Erythroblast (primary cell): ENCODE measurements at regions not wholly inside any gene's neighbourhood (a gene's known extent, or its start where the extent isn't known, plus 50 kb on each side); places are given as distances from the start of the nearest gene placed in this dataset.
"Not testable (repeated sequence)": the region's sequence is repeated elsewhere in the genome, so short reads cannot be mapped to it uniquely, and the experiment has no call there.

Experiments used
- DNase-seq, 2 experiments: peaks; one replicate each; lab custom pipeline; 2025; lab: John Stamatoyannopoulos, UW
- GATA1 ChIP-seq: IDR thresholded peaks from 2 replicates; pipeline ENCODE4 v1.6.1; 2011; ENCODE audit warnings: low read depth, mild to moderate bottlenecking, control low read depth, low read length, moderate library complexity
- POLR2A ChIP-seq: IDR thresholded peaks from 2 replicates; pipeline ENCODE4 v1.6.1; 2011; ENCODE audit warnings: mild to moderate bottlenecking, low read length

DNA sequence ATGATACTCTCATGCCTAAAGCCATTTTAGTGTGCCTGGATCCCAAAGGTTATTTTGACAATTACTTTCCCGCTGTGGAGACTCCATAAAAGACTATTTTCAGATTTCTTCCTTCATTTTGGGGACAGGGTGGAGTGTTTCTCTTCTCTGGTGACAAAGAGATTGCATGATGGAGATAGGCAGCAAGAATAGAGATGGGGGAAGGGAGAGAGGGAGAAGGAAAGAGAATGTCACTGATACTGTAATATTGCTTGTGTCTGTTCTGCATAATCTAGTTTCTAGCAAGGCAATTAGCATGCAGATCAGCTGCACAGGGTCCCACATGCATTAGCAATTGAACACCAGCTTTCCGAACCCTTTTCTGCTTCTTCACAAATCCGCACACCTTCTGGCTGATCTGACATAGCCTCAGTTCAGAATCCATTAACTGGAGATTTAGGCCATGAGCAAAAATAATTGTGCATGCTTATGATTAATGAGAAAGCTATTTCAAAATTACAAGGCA, 222.4 kb downstream of the OXSM start:
- TF ChIP-seq GATA1 (no peak), POLR2A (no peak)
- no peak for DNase-seq

- TF ChIP-seq POLR2A (no peak), GATA1 (no peak)
- DNase-seq = no peak
Measured at GRCh38 chr3:26015752-26016151, 225.9 kb downstream of the OXSM start.

GRCh38 chr3:26018889-26019288, 229.0 kb downstream of the OXSM start:
- no peak for TF ChIP-seq GATA1
- no peak for TF ChIP-seq POLR2A
- DNase-seq = no peak

DNA sequence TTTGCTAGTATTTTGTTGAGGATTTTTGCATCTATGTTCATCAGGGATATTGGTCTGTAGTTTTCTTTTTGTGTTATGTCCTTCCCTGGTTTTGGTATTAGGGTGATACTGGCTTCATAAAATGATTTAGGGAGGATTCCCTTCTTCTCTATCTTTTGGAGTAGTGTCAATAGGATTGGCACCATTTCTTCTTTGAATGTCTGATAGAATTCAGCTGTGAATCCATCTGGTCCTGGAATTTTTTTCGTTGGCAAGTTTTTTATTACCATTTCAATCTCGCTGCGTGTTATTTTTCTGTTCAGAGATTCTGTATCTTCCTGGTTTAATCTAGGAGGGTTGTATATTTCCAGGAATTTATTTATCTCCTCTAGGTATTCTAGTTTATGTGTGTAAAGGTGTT, 234.3 kb downstream of the OXSM start:
- not testable (repeated sequence) for DNase-seq

GRCh38 chr3:26029321-26029720, 239.4 kb downstream of the OXSM start:
- DNase-seq = no peak
- TF ChIP-seq POLR2A (no peak), GATA1 (no peak)

GRCh38 chr3:26042126-26042525, 252.2 kb downstream of the OXSM start:
- DNase-seq = not testable (repeated sequence)

- no peak for DNase-seq
- no peak for TF ChIP-seq GATA1
- no peak for TF ChIP-seq POLR2A
Measured at GRCh38 chr3:26049951-26050350, 260.1 kb downstream of the OXSM start.

DNA sequence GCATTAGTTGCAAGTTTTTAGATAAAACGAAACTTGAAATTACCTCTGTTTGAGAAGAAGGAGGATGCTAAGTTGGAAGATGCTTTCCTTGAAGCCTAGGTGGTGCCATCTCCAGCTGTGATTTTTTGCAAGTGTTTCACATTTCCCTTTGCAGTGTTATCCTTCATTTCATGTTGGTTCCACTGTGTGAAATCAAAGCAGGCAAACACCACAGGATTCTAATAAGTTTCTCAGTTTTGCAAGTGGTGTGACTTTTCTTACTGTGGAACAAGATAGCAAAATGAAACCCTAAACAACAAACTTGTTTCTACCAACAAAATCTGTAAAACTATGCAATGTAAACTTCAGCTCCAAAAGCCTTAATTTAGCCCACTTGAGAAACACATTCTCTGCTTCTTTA, 260.9 kb downstream of the OXSM start:
- TF ChIP-seq GATA1 (no peak), POLR2A (no peak)
- DNase-seq = no peak

DNA sequence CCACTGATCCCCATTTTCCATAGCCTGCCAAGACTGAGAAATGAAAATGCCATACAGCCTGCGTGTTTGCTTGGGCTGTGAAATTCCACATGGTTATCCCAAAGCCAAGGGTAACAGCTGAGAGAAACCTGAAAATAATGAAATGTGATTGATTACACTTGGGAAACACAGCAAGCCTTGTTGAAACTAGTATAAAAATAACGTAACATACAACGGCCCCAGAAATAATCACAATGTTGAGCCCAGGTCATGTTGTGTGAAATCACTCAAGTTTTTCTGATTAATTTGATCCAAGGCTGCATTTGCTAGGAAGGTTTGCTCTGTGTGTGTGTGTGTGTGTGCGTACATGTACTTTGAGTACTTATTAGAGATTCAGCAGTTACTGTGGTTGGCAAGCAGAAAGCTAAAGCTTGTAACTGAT, 269.0 kb downstream of the OXSM start:
- DNase-seq = no peak
- no peak for TF ChIP-seq GATA1
- TF ChIP-seq POLR2A = no peak

DNA sequence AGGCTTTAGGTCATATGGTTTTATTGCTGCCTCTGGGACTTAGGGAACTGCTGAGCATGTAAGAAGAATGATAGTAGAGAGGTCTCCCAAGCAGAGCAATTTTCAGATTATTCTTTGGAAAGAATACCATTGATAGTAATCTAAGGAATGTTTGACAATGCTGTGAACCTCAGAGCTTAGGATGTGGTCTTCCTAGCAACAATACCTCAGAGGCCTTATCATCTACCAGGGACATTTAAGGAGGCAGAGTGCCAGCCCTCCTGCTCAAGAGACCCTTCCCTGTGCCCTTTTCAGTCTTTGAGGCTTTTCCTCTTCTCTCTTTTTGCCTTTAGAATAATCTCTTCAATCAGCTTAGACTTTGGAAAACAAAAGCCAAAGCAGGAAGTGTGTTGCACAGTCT, 272.1 kb downstream of the OXSM start:
- TF ChIP-seq GATA1 (no peak), POLR2A (no peak)
- DNase-seq = no peak

DNA sequence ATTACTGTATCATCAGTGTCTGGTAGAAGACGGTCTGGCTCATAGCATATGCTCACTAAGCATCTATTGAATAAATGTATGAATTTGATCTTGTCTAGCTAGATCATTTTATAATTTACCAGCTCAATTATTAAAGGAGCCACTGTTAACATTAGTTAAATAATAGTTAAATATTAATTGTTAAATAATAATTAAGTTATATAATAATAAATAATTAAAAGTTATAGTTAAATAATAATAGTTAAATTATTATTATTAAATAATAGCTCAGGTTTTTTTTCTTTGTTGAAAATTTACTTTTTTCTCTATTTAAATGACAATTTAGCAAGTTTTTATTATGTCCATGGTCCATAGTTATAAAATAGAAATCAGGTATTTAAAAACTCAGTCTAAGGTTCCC, 274.4 kb downstream of the OXSM start:
- no peak for DNase-seq
- no peak for TF ChIP-seq POLR2A

DNA sequence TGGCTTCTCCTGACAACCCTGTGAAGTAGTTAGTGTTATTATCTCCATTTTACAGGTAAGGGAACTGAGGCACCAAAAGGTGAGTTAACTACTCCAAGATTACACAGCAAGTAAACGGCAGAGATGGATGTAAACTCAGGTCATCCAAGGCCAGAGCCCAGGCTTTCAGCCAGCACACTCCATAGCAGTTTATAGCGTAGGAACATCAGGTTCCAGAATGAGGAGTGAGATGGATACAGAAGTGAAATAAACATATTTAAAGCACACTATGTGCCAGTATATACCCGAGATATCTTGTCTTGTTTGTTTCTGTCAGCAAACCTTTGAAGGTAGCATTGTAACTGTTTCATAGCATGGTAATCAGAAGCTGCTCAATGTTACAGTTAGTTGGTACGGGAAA, 279.0 kb downstream of the OXSM start:
- DNase-seq = no peak
- no peak for TF ChIP-seq POLR2A

DNA sequence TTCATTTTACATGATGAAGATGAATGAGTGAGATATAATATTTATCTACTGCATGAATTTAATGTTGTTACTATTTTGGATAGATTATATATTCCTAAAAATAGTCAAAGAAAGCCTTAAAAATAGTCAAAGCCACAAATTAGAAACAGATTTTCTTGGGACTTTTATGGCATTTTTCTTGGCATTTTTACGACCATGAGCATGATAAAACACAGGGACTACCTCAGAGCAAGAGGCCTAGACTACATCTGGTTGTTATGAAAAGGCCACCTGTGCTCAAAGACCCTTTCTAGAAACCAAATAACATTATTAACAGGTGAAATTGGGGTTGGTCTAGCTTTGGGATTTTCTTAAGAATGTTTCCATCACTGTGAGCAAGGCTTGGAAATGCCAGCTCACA, 281.0 kb downstream of the OXSM start:
- TF ChIP-seq POLR2A = no peak
- TF ChIP-seq GATA1 = no peak
- no peak for DNase-seq

GRCh38 chr3:26074080-26074479, 284.2 kb downstream of the OXSM start:
- DNase-seq = no peak
- TF ChIP-seq POLR2A (no peak), GATA1 (no peak)

- DNase-seq = no peak
- TF ChIP-seq GATA1 = no peak
- TF ChIP-seq POLR2A = no peak
Measured at GRCh38 chr3:26078539-26078938, 288.6 kb downstream of the OXSM start.

DNA sequence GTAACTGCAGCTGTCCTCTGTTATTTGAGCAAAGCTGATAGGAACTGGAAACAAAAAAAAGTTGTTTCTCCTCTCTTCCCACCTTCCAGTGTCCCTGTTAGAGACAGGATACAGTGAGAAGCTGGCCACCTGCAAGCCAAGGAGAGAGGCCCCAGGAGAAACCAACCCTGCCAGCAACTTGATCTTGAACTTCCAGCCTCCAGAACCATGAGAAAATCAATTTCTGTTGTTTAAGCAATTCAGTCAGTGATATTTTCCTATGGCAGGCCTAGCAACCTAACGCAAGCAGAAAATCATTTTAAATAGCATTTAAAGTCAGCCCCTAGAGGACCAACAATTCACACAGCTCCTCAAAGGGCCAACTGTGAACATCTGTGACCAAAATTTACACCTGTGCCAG, 291.3 kb downstream of the OXSM start:
- no peak for TF ChIP-seq POLR2A
- TF ChIP-seq GATA1 = no peak
- no peak for DNase-seq
